ENCODE measurements at regions not wholly inside any gene's neighbourhood (a gene's known extent, or its start where the extent isn't known, plus 50 kb on each side); places are given as distances from the start of the nearest gene placed in this dataset.

- TF ChIP-seq NFE2L2 (IDR thresholded peaks at IDR 0.05; ENCODE audit: low read depth, low read length): no peak
- TF ChIP-seq, protein P1, sequence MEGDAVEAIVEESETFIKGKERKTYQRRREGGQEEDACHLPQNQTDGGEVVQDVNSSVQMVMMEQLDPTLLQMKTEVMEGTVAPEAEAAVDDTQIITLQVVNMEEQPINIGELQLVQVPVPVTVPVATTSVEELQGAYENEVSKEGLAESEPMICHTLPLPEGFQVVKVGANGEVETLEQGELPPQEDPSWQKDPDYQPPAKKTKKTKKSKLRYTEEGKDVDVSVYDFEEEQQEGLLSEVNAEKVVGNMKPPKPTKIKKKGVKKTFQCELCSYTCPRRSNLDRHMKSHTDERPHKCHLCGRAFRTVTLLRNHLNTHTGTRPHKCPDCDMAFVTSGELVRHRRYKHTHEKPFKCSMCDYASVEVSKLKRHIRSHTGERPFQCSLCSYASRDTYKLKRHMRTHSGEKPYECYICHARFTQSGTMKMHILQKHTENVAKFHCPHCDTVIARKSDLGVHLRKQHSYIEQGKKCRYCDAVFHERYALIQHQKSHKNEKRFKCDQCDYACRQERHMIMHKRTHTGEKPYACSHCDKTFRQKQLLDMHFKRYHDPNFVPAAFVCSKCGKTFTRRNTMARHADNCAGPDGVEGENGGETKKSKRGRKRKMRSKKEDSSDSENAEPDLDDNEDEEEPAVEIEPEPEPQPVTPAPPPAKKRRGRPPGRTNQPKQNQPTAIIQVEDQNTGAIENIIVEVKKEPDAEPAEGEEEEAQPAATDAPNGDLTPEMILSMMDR (conservative IDR thresholded peaks at IDR 0.05; ENCODE audit: low read depth, low read length): no peak
Measured at GRCh38 chr6:125431971-125432370, 130.2 kb upstream of the HDDC2 start.
